Endothelial cell of umbilical vein (primary cell): ENCODE measurements at regions not wholly inside any gene's neighbourhood (a gene's known extent, or its start where the extent isn't known, plus 50 kb on each side); places are given as distances from the start of the nearest gene placed in this dataset.

Source experiments
- BruUV-seq: library from RNA; stranded (reverse); fragments of 400-500 nt; replicated peaks from 2 replicates; lab custom pipeline; 2021; lab: Mats Ljungman, UMichigan
- CTCF ChIA-PET: fragments of 300-600, 350-600 bp; sonication (Branson Sonifier 250); formaldehyde crosslinking; loops from one replicate; lab custom pipeline; 2021; ENCODE audit warnings: antibody characterized with exemption, inconsistent platforms; lab: Charles Lee
- POLR2A ChIA-PET: fragments of 300-600, 350-600 bp; sonication (Branson Sonifier 250); formaldehyde crosslinking; loops from one replicate; lab custom pipeline; 2021; ENCODE audit warnings: antibody characterized with exemption, inconsistent platforms; lab: Charles Lee
- DNase-seq: peaks from one replicate; pipeline ENCODE4 v3.0.0-alpha.2; 2011; ENCODE audit warnings: low read depth, low spot score
- FAIRE-seq: peaks from 2 replicates; lab custom pipeline; 2011; peaks lifted over from hg19 to GRCh38; lab: Jason Lieb, UNC
- H2AFZ ChIP-seq: 2 replicates; pipeline ENCODE4 v1.6.0; 2012; ENCODE audit warnings: low read depth, low read length, control low read depth, inconsistent platforms
- H3K27ac ChIP-seq: 2 replicates; pipeline ENCODE4 v1.5.1; 2011; ENCODE audit warnings: low read depth, mild to moderate bottlenecking, control low read depth, low read length, moderate library complexity; ENCODE audit not compliant: insufficient read depth
- H3K27me3 ChIP-seq, 2 experiments: 2 replicates each; pipeline versions ENCODE4 v1.6.0 to v1.6.1; 2011; ENCODE audit warnings: low read length in 2 of 2, mixed read lengths in 1 of 2; ENCODE audit not compliant: control insufficient read depth in 2 of 2, insufficient read depth in 2 of 2
- H3K36me3 ChIP-seq, 2 experiments: 2 replicates in 1 of 2; 3 replicates in 1 of 2; pipeline ENCODE4 v1.5.1; 2011; ENCODE audit warnings: low read length in 2 of 2, mild to moderate bottlenecking in 1 of 2, moderate library complexity in 1 of 2; ENCODE audit not compliant: control insufficient read depth in 2 of 2, insufficient read depth in 2 of 2; ENCODE audit errors: extremely low read depth in 1 of 2
- H3K4me1 ChIP-seq: 3 replicates; pipeline ENCODE4 v1.5.1; 2011; ENCODE audit warnings: mild to moderate bottlenecking, low read length; ENCODE audit not compliant: control insufficient read depth, insufficient read depth; ENCODE audit errors: extremely low read depth
- H3K4me2 ChIP-seq: 2 replicates; pipeline ENCODE4 v1.6.1; 2011; ENCODE audit warnings: low read length, control low read depth, mixed read lengths; ENCODE audit not compliant: insufficient read depth
- H3K4me3 ChIP-seq, 3 experiments: fragments of 200-600 bp in 1 of 3; sonication (generic), shearing (Covaris generic) in 1 of 3; replicated peaks in 1 of 3; 2 replicates each; pipeline ENCODE4 v1.5.1; 2011 to 2016; ENCODE audit warnings: control low read depth in 3 of 3, low read length in 3 of 3, mild to moderate bottlenecking in 2 of 3, inconsistent platforms in 1 of 3, low read depth in 1 of 3, moderate library complexity in 1 of 3; ENCODE audit not compliant: insufficient read depth in 1 of 3
- H3K79me2 ChIP-seq: 2 replicates; pipeline ENCODE4 v1.6.0; 2012; ENCODE audit warnings: low read length, inconsistent platforms; ENCODE audit not compliant: control insufficient read depth, insufficient read depth
- H3K9ac ChIP-seq: replicated peaks from 2 replicates; pipeline ENCODE3; 2011; ENCODE audit warnings: low read length, control low read depth; ENCODE audit not compliant: insufficient read depth; ENCODE audit errors: extremely low read depth
- H3K9me1 ChIP-seq: replicated peaks from 3 replicates; pipeline ENCODE4 v1.6.0; 2011; ENCODE audit warnings: mild to moderate bottlenecking, low read length; ENCODE audit not compliant: control insufficient read depth, insufficient read depth; ENCODE audit errors: extremely low read depth
- H3K9me3 ChIP-seq: replicated peaks from 2 replicates; pipeline ENCODE4 v1.5.1; 2012; ENCODE audit warnings: low read length, inconsistent platforms; ENCODE audit not compliant: control insufficient read depth, insufficient read depth
- H4K20me1 ChIP-seq: replicated peaks from 2 replicates; pipeline ENCODE3; 2011; ENCODE audit warnings: mild to moderate bottlenecking, low read length; ENCODE audit not compliant: control insufficient read depth, insufficient read depth; ENCODE audit errors: extremely low read depth
- EZH2 ChIP-seq: IDR thresholded peaks from 2 replicates; pipeline ENCODE4 v1.6.1; 2012; ENCODE audit warnings: borderline replicate concordance, low read depth, mild to moderate bottlenecking, moderate library complexity, low read length, inconsistent platforms; ENCODE audit not compliant: severe bottlenecking
- GATA2 ChIP-seq: IDR thresholded peaks from 2 replicates; pipeline ENCODE4 v1.7.0; 2011; ENCODE audit warnings: low read depth, mild to moderate bottlenecking, moderate library complexity, mixed read lengths, low read length; ENCODE audit not compliant: insufficient read length, insufficient read depth
- JUN ChIP-seq: IDR thresholded peaks from 2 replicates; pipeline ENCODE4 v1.6.1; 2011; ENCODE audit warnings: borderline replicate concordance, low read depth; ENCODE audit not compliant: insufficient read length, insufficient read depth
- POLR2A ChIP-seq: IDR thresholded peaks from 2 replicates; pipeline ENCODE4 v1.6.1; 2012; ENCODE audit warnings: low read depth, mild to moderate bottlenecking, control low read depth, low read length
- POLR2AphosphoS5 ChIP-seq: IDR thresholded peaks from 2 replicates; pipeline ENCODE4 v1.6.1; 2012; ENCODE audit warnings: low read depth, mild to moderate bottlenecking, control low read depth, low read length, moderate library complexity; ENCODE audit not compliant: insufficient read depth
- dilution Hi-C: fragments of 300-500 bp; cut with MboI; formaldehyde crosslinking; loops from one replicate; pipeline ENCODE4 v1.15.0; 2019; ENCODE audit warnings: low sequenced_read_pairs; ENCODE audit not compliant: extremely low pct_ligation_motif_present
- intact Hi-C: fragments of 100-400 bp; cut with micrococcal nuclease; formaldehyde crosslinking; loops from one replicate; pipeline ENCODE4 v1.10.0; 2022

DNA sequence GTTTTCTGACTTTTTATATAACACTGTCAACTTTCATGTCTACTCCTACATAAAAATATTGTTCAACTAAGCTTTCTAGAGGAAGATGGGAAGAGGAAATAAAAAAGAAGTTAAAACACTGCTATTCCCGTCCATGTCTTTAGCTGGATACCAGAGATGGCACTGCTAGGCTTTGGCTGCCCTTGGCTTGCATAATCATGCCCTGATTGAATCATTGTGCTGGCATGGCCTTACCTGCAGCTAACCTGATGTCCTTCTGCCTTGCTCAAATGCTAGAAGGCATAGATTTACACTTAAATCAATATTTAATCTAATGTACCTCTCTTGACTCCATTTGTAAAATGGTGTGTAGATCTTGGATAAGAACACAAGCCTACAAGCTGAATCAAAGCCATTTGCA lies 539.7 kb upstream of the IL12A start:
- no peak overlapping the region for H3K9ac ChIP-seq
- no peaks in the 10 kb centered on the region for H3K79me2 ChIP-seq
- POLR2A ChIA-PET = no interaction called here
- H3K9me3 ChIP-seq = no peaks in the 10 kb centered on the region
- H3K27me3 ChIP-seq = no peaks in the 10 kb centered on the region
- no peak overlapping the region for H3K4me2 ChIP-seq
- H2AFZ ChIP-seq = no peak overlapping the region
- FAIRE-seq = no peak
- no peaks in the 10 kb centered on the region for H3K36me3 ChIP-seq
- H3K27ac ChIP-seq = no peak overlapping the region
- no peak overlapping the region for H3K4me3 ChIP-seq
- TF ChIP-seq JUN (no peak), POLR2AphosphoS5 (no peak), EZH2 (no peak), GATA2 (no peak)
- dilution Hi-C loops (no loop called here), intact Hi-C loops (no loop called here)
- no peaks in the 10 kb centered on the region for H4K20me1 ChIP-seq
- no TSS peak for BruUV-seq
- DNase-seq = no peak
- no peaks in the 10 kb centered on the region for H3K9me1 ChIP-seq
- H3K4me1 ChIP-seq = no peaks in the 10 kb centered on the region
- CTCF ChIA-PET = interaction anchor here (2.1 kb wide), 1 partner anchor 38 kb away, joined by 5 read pairs; no protein-coding TSS in a partner anchor

DNA sequence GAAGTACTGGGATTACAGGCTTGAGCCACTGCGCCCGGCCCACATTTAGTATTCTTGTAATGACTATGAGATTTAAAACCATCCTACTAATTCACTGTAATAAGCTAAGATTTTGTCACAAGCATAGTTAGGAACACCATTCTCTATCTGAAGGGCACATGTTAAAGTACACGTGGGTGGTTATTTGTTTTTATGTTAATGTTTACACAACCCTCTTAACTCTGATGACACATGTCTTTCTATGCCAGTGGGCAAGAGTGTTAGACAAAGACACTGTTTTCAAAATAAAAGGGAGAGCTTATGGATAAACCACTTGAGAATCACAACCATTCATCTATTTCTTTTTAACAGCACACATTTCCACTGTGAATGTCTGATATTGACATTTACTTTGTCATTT lies 537.6 kb upstream of the IL12A start:
- TF ChIP-seq EZH2 (no peak), POLR2A (no peak), POLR2AphosphoS5 (no peak)
- no peak overlapping the region for H2AFZ ChIP-seq
- intact Hi-C loops (loop anchor here (10.0 kb wide), 1 partner anchor 354 kb away; no protein-coding TSS in a partner anchor), dilution Hi-C loops (no loop called here)
- no peaks in the 10 kb centered on the region for H3K9me1 ChIP-seq
- ChIA-PET POLR2A (no interaction called here), CTCF (interaction anchor here (0.7 to 0.8 kb wide), 2 partner anchors 36 to 37 kb away, joined by 3 read pairs; no protein-coding TSS in a partner anchor)
- no peaks in the 10 kb centered on the region for H4K20me1 ChIP-seq
- no peak overlapping the region for H3K27ac ChIP-seq
- H3K27me3 ChIP-seq = no peaks in the 10 kb centered on the region
- H3K9ac ChIP-seq = no peak overlapping the region
- DNase-seq = no peak
- H3K4me1 ChIP-seq = no peaks in the 10 kb centered on the region
- no peak for FAIRE-seq
- H3K79me2 ChIP-seq = no peaks in the 10 kb centered on the region
- no TSS peak for BruUV-seq
- H3K36me3 ChIP-seq = no peaks in the 10 kb centered on the region
- H3K9me3 ChIP-seq = no peaks in the 10 kb centered on the region
- no peak overlapping the region for H3K4me2 ChIP-seq
- no peak overlapping the region for H3K4me3 ChIP-seq
